ENCODE measurements at regions not wholly inside any gene's neighbourhood (a gene's known extent, or its start where the extent isn't known, plus 50 kb on each side); places are given as distances from the start of the nearest gene placed in this dataset.

DNA sequence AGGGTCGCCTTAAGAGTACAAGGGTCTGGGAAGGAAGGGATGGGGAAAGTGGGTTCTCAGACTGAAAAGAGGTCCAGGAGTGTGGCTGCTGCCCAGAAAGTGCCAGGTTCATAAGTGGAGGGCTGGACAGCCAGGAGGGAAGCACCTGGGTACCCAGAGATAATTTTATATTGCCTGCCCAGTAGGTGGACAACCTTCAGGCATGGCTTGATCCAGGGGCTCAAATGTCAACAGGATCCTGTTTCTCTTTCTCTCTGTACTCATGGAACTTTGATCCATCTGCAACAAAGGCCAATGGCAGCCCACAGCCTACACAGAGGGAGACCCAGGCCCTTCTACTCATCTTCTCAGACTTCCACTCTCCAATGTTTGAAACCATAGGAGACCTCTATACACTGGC is 80.5 kb upstream of the GRK3 start:
- no peaks in the 10 kb centered on the region for H3K36me3 ChIP-seq (ENCODE audit: control insufficient read depth in 2 of 2, extremely low read depth in 1 of 2, insufficient read depth in 2 of 2, low read length in 2 of 2)
- H2AFZ ChIP-seq (ENCODE audit: low read depth, low read length) = no peak overlapping the region
- dilution Hi-C loops (cut with MboI; ENCODE audit: extremely low pct_ligation_motif_present, low sequenced_read_pairs) (no loop called here), intact Hi-C loops (cut with micrococcal nuclease) (no loop called here)
- TF ChIP-seq POLR2A (IDR thresholded peaks at IDR 0.05; ENCODE audit: low read depth, low read length) (no peak), EZH2 (IDR thresholded peaks at IDR 0.05; ENCODE audit: borderline replicate concordance, low read depth, low read length, severe bottlenecking) (no peak), MYC (IDR thresholded peaks at IDR 0.05; ENCODE audit: low read depth, low read length) (no peak), JUN (IDR thresholded peaks at IDR 0.05; ENCODE audit: borderline replicate concordance, insufficient read depth, insufficient read length, low read depth) (no peak), POLR2AphosphoS5 (IDR thresholded peaks at IDR 0.05; ENCODE audit: insufficient read depth, low read depth, low read length) (no peak), FOS (IDR thresholded peaks at IDR 0.05; ENCODE audit: borderline replicate concordance, insufficient read depth, low read length) (no peak), GATA2 (IDR thresholded peaks at IDR 0.05; ENCODE audit: insufficient read depth, insufficient read length, low read depth, low read length) (no peak)
- TF ChIP-seq, protein P1, sequence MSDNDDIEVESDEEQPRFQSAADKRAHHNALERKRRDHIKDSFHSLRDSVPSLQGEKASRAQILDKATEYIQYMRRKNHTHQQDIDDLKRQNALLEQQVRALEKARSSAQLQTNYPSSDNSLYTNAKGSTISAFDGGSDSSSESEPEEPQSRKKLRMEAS (IDR thresholded peaks at IDR 0.05; ENCODE audit: insufficient read depth, insufficient read length) = no peak
- TF ChIP-seq, protein P2, sequence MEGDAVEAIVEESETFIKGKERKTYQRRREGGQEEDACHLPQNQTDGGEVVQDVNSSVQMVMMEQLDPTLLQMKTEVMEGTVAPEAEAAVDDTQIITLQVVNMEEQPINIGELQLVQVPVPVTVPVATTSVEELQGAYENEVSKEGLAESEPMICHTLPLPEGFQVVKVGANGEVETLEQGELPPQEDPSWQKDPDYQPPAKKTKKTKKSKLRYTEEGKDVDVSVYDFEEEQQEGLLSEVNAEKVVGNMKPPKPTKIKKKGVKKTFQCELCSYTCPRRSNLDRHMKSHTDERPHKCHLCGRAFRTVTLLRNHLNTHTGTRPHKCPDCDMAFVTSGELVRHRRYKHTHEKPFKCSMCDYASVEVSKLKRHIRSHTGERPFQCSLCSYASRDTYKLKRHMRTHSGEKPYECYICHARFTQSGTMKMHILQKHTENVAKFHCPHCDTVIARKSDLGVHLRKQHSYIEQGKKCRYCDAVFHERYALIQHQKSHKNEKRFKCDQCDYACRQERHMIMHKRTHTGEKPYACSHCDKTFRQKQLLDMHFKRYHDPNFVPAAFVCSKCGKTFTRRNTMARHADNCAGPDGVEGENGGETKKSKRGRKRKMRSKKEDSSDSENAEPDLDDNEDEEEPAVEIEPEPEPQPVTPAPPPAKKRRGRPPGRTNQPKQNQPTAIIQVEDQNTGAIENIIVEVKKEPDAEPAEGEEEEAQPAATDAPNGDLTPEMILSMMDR (IDR thresholded peaks at IDR 0.05; ENCODE audit: extremely low read depth in 1 of 2, insufficient read depth in 1 of 2, low read depth in 1 of 2, low read length in 2 of 2) = no peak
- CTCF ChIA-PET = interaction anchor here (1.2 kb wide), 2 partner anchors 21 to 289 kb away, joined by 3 to 4 read pairs; no protein-coding TSS in a partner anchor
- H3K4me3 ChIP-seq (replicated peaks in 1 of 3; ENCODE audit: insufficient read depth in 1 of 3, low read depth in 1 of 3, low read length in 3 of 3) = no peak overlapping the region
- FAIRE-seq (no peak), DNase-seq (ENCODE audit: low read depth, low spot score) (no peak)
- no peak overlapping the region for H3K9ac ChIP-seq (replicated peaks; ENCODE audit: extremely low read depth, insufficient read depth, low read length)
- no peaks in the 10 kb centered on the region for H3K4me1 ChIP-seq (ENCODE audit: control insufficient read depth, extremely low read depth, insufficient read depth, low read length)
- no peaks in the 10 kb centered on the region for H3K9me3 ChIP-seq (replicated peaks; ENCODE audit: control insufficient read depth, insufficient read depth, low read length)
- no peaks in the 10 kb centered on the region for H3K9me1 ChIP-seq (replicated peaks; ENCODE audit: control insufficient read depth, extremely low read depth, insufficient read depth, low read length)
- no peak overlapping the region for H3K4me2 ChIP-seq (ENCODE audit: insufficient read depth, low read length)
- H3K27ac ChIP-seq (ENCODE audit: insufficient read depth, low read depth, low read length) = no peak overlapping the region
- H4K20me1 ChIP-seq (replicated peaks; ENCODE audit: control insufficient read depth, extremely low read depth, insufficient read depth, low read length) = no peaks in the 10 kb centered on the region
- POLR2A ChIA-PET = no interaction called here
- no peaks in the 10 kb centered on the region for H3K79me2 ChIP-seq (ENCODE audit: control insufficient read depth, insufficient read depth, low read length)
- BruUV-seq (replicated peaks) = no TSS peak
- no peaks in the 10 kb centered on the region for H3K27me3 ChIP-seq (ENCODE audit: control insufficient read depth in 2 of 2, insufficient read depth in 2 of 2, low read length in 2 of 2)
